Activated T-cell treated with anti-CD3 and anti-CD28 coated beads for 1 hour (primary cell): ENCODE measurements at regions not wholly inside any gene's neighbourhood (a gene's known extent, or its start where the extent isn't known, plus 50 kb on each side); places are given as distances from the start of the nearest gene placed in this dataset.
A peak's percentile ranks its signal among the peaks of the same experiment; 100 is the strongest.
"Not testable (repeated sequence)": the region's sequence is repeated elsewhere in the genome, so short reads cannot be mapped to it uniquely, and the experiment has no call there.

Experiments used
- DNase-seq: peaks from one replicate; pipeline ENCODE4 v3.0.0-alpha.2; 2020; ENCODE audit warnings: low read depth

GRCh38 chr6:99141906-99142305, 194.2 kb upstream of the FBXL4 start:
- DNase-seq: not testable (repeated sequence)

- no peak for DNase-seq
Measured at GRCh38 chr6:99138445-99138844, 190.7 kb upstream of the FBXL4 start.

- DNase-seq: no peak
Measured at GRCh38 chr6:99137314-99137713, 189.6 kb upstream of the FBXL4 start.

- no peak for DNase-seq
Measured at GRCh38 chr6:99136488-99136887, 188.7 kb upstream of the FBXL4 start.

GRCh38 chr6:99132026-99132635, 184.4 kb upstream of the FBXL4 start:
- DNase-seq: no peak

- DNase-seq: no peak
Measured at GRCh38 chr6:99130897-99131873, 183.4 kb upstream of the FBXL4 start.

- no peak for DNase-seq
Measured at GRCh38 chr6:99129835-99130234, 182.1 kb upstream of the FBXL4 start.

GRCh38 chr6:99121748-99122147, 174.0 kb upstream of the FBXL4 start:
- DNase-seq: no peak

- DNase-seq: no peak
Measured at GRCh38 chr6:99120641-99121040, 172.9 kb upstream of the FBXL4 start.

GRCh38 chr6:99119109-99120031, 171.6 kb upstream of the FBXL4 start:
- DNase-seq: peak; percentile 2

- DNase-seq: no peak
Measured at GRCh38 chr6:99114769-99115406, 167.1 kb upstream of the FBXL4 start.

GRCh38 chr6:99111590-99111989, 163.8 kb upstream of the FBXL4 start:
- no peak for DNase-seq

- no peak for DNase-seq
Measured at GRCh38 chr6:99110029-99110428, 162.3 kb upstream of the FBXL4 start.

- no peak for DNase-seq
Measured at GRCh38 chr6:99104218-99104617, 156.5 kb upstream of the FBXL4 start.

- no peak for DNase-seq
Measured at GRCh38 chr6:99099243-99099642, 151.5 kb upstream of the FBXL4 start.

GRCh38 chr6:99096170-99096569, 148.4 kb upstream of the FBXL4 start:
- no peak for DNase-seq

- DNase-seq: no peak
Measured at GRCh38 chr6:99093456-99094190, 145.9 kb upstream of the FBXL4 start.

- no peak for DNase-seq
Measured at GRCh38 chr6:99092461-99092860, 144.7 kb upstream of the FBXL4 start.

- DNase-seq: no peak
Measured at GRCh38 chr6:99091985-99092384, 144.2 kb upstream of the FBXL4 start.

- no peak for DNase-seq
Measured at GRCh38 chr6:99080191-99080590, 132.4 kb upstream of the FBXL4 start.

- DNase-seq: no peak
Measured at GRCh38 chr6:99079058-99079457, 131.3 kb upstream of the FBXL4 start.
